SW480 (cell line): ENCODE measurements at regions not wholly inside any gene's neighbourhood (a gene's known extent, or its start where the extent isn't known, plus 50 kb on each side); places are given as distances from the start of the nearest gene placed in this dataset.
A peak's percentile ranks its signal among the peaks of the same experiment; 100 is the strongest.
"Not testable (repeated sequence)": the region's sequence is repeated elsewhere in the genome, so short reads cannot be mapped to it uniquely, and the experiment has no call there.

Experiments used
- DNase-seq: peaks from one replicate; pipeline ENCODE4 v3.0.0-alpha.2; 2016; ENCODE audit warnings: low spot score

- DNase-seq = no peak
These were observed 313.2 kb upstream of the B3GAT1 start for GRCh38 chr11:134725211-134725610.

- DNase-seq = no peak
These were observed 312.7 kb upstream of the B3GAT1 start for GRCh38 chr11:134724779-134725140.

GRCh38 chr11:134724106-134724778 is 312.2 kb upstream of the B3GAT1 start:
- no peak for DNase-seq

GRCh38 chr11:134720691-134721070 is 308.6 kb upstream of the B3GAT1 start:
- not testable (repeated sequence) for DNase-seq

GRCh38 chr11:134719940-134720690 is 308.1 kb upstream of the B3GAT1 start:
- not testable (repeated sequence) for DNase-seq

GRCh38 chr11:134719397-134719796 is 307.4 kb upstream of the B3GAT1 start:
- no peak for DNase-seq

GRCh38 chr11:134716582-134716981 is 304.5 kb upstream of the B3GAT1 start:
- no peak for DNase-seq

GRCh38 chr11:134714021-134714656 is 302.1 kb upstream of the B3GAT1 start:
- DNase-seq = no peak

GRCh38 chr11:134712228-134713145 is 300.4 kb upstream of the B3GAT1 start:
- no peak for DNase-seq

- no peak for DNase-seq
These were observed 299.5 kb upstream of the B3GAT1 start for GRCh38 chr11:134711588-134711987.

- no peak for DNase-seq
These were observed 298.9 kb upstream of the B3GAT1 start for GRCh38 chr11:134710861-134711407.

GRCh38 chr11:134705858-134706257 is 293.8 kb upstream of the B3GAT1 start:
- no peak for DNase-seq

- no peak for DNase-seq
These were observed 290.8 kb upstream of the B3GAT1 start for GRCh38 chr11:134702827-134703226.

- peak; percentile 33 for DNase-seq
These were observed 289.6 kb upstream of the B3GAT1 start for GRCh38 chr11:134701564-134702165.

- peak; percentile 15 for DNase-seq
These were observed 288.1 kb upstream of the B3GAT1 start for GRCh38 chr11:134700101-134700640.

GRCh38 chr11:134696455-134696854 is 284.4 kb upstream of the B3GAT1 start:
- DNase-seq = no peak

GRCh38 chr11:134691985-134692384 is 279.9 kb upstream of the B3GAT1 start:
- DNase-seq = no peak

GRCh38 chr11:134691295-134691873 is 279.3 kb upstream of the B3GAT1 start:
- DNase-seq = no peak

- DNase-seq = no peak
These were observed 277.8 kb upstream of the B3GAT1 start for GRCh38 chr11:134689886-134690285.

GRCh38 chr11:134687548-134687947 is 275.5 kb upstream of the B3GAT1 start:
- DNase-seq = no peak
